Keratinocyte (primary cell): ENCODE measurements at regions not wholly inside any gene's neighbourhood (a gene's known extent, or its start where the extent isn't known, plus 50 kb on each side); places are given as distances from the start of the nearest gene placed in this dataset.

Source experiments
- DNase-seq: peaks from one replicate; pipeline ENCODE4 v3.0.0-alpha.2; 2011; ENCODE audit warnings: low read depth, missing footprints, low spot score
- FAIRE-seq: peaks from 2 replicates; lab custom pipeline; 2011; peaks lifted over from hg19 to GRCh38; lab: Jason Lieb, UNC
- H2AFZ ChIP-seq: 2 replicates; pipeline ENCODE4 v1.6.0; 2012; ENCODE audit warnings: low read length, control low read depth, inconsistent platforms; ENCODE audit not compliant: control insufficient read depth
- H3K27ac ChIP-seq: 2 replicates; pipeline ENCODE4 v1.5.1; 2011; ENCODE audit warnings: low read length; ENCODE audit not compliant: control insufficient read depth, insufficient read depth
- H3K27me3 ChIP-seq: 3 replicates; pipeline ENCODE4 v1.6.0; 2011; ENCODE audit warnings: low read length; ENCODE audit not compliant: control insufficient read depth, insufficient read depth; ENCODE audit errors: extremely low read depth
- H3K36me3 ChIP-seq, 2 experiments: 2 replicates in 1 of 2; 3 replicates in 1 of 2; pipeline ENCODE4 v1.5.1; 2011; ENCODE audit warnings: low read length in 2 of 2, mild to moderate bottlenecking in 1 of 2; ENCODE audit not compliant: control insufficient read depth in 2 of 2, insufficient read depth in 2 of 2; ENCODE audit errors: extremely low read depth in 1 of 2
- H3K4me1 ChIP-seq: 3 replicates; pipeline ENCODE4 v1.5.1; 2011; ENCODE audit warnings: low read length; ENCODE audit not compliant: control insufficient read depth, insufficient read depth; ENCODE audit errors: extremely low read depth
- H3K4me2 ChIP-seq: 3 replicates; pipeline ENCODE4 v1.6.0; 2011; ENCODE audit warnings: low read depth, low read length; ENCODE audit not compliant: control insufficient read depth, insufficient read depth; ENCODE audit errors: extremely low read depth
- H3K4me3 ChIP-seq, 3 experiments: fragments of 200-600 bp in 1 of 3; sonication (generic) in 1 of 3; 2 replicates in 2 of 3; 3 replicates in 1 of 3; pipeline ENCODE4 v1.5.1; 2011 to 2016; ENCODE audit warnings: low read length in 3 of 3, mild to moderate bottlenecking in 3 of 3, control low read depth in 2 of 3, inconsistent platforms in 1 of 3, low read depth in 1 of 3, mixed read lengths in 1 of 3, mixed run types in 1 of 3, moderate library complexity in 1 of 3; ENCODE audit not compliant: control insufficient read depth in 2 of 3, insufficient read depth in 2 of 3; ENCODE audit errors: extremely low read depth in 1 of 3
- H3K79me2 ChIP-seq: 2 replicates; pipeline ENCODE4 v1.6.0; 2012; ENCODE audit warnings: low read length; ENCODE audit not compliant: control insufficient read depth, insufficient read depth
- H3K9ac ChIP-seq: 3 replicates; pipeline ENCODE4 v1.6.0; 2011; ENCODE audit warnings: low read length; ENCODE audit not compliant: control insufficient read depth, insufficient read depth; ENCODE audit errors: extremely low read depth
- H3K9me1 ChIP-seq: 3 replicates; pipeline ENCODE4 v1.6.0; 2011; ENCODE audit warnings: low read length; ENCODE audit not compliant: control insufficient read depth, insufficient read depth; ENCODE audit errors: extremely low read depth
- H3K9me3 ChIP-seq: 2 replicates; pipeline ENCODE4 v1.5.1; 2012; ENCODE audit warnings: low read depth, low read length; ENCODE audit not compliant: control insufficient read depth
- H4K20me1 ChIP-seq: 3 replicates; pipeline ENCODE4 v1.6.0; 2011; ENCODE audit warnings: low read length; ENCODE audit not compliant: control insufficient read depth, insufficient read depth; ENCODE audit errors: extremely low read depth
- EZH2 ChIP-seq: IDR thresholded peaks from one replicate; pipeline ENCODE4 v1.6.1; 2012; ENCODE audit warnings: inconsistent platforms, mild to moderate bottlenecking, low read length, moderate library complexity
- dilution Hi-C: fragments of 300-500 bp; cut with MboI; formaldehyde crosslinking; loops from one replicate; pipeline ENCODE4 v1.7.0; 2020; ENCODE audit warnings: low sequenced_read_pairs; ENCODE audit not compliant: extremely low pct_ligation_motif_present
- TF ChIP-seq, protein P1 (sequence below), 3 experiments: IDR thresholded peaks in 1 of 3; conservative IDR thresholded peaks in 1 of 3; optimal IDR thresholded peaks in 1 of 3; 2 replicates in 2 of 3; 3 replicates in 1 of 3; pipeline versions ENCODE3 to v1.5.1; 2011; ENCODE audit warnings: low read length in 3 of 3, mild to moderate bottlenecking in 3 of 3, moderate library complexity in 2 of 3, control low read depth in 1 of 3, inconsistent platforms in 1 of 3; ENCODE audit not compliant: insufficient read depth in 2 of 3; ENCODE audit errors: extremely low read depth in 1 of 3

DNA sequence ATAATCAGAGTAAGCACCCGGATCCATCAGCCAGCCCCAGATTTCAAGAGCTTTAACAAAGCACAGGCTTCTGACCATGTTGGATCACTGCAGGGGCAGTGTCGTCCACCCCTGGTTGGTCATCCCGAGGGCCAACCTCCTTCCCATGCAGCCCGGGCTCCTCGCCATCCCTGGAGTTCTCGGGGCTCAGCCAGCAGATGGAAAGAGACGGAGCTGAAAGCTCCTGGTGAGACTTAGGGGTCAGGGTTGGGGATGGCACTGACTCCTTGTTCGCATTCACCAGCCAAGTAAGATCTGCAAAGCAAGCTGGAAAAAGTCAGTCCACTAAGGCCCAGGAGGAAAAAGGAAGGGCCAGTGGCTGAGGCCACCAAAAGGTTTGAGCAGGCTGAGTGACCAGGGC is 888.9 kb downstream of the BRD1 start:
- Histone ChIP-seq H3K4me2 (no peak overlapping the region), H3K9me1 (no peaks in the 10 kb centered on the region), H3K27ac (no peak overlapping the region), H3K79me2 (no peaks in the 10 kb centered on the region), H4K20me1 (no peaks in the 10 kb centered on the region), H3K9me3 (peaks cover 22% of the 10 kb centered on the region), H3K4me1 (no peaks in the 10 kb centered on the region), H3K27me3 (no peaks in the 10 kb centered on the region), H2AFZ (no peak overlapping the region), H3K9ac (no peak overlapping the region), H3K36me3 (no peaks in the 10 kb centered on the region), H3K4me3 (no peak overlapping the region)
- dilution Hi-C loops = no loop called here
- DNase-seq = no peak
- TF ChIP-seq EZH2 = no peak
- TF ChIP-seq, protein P1, sequence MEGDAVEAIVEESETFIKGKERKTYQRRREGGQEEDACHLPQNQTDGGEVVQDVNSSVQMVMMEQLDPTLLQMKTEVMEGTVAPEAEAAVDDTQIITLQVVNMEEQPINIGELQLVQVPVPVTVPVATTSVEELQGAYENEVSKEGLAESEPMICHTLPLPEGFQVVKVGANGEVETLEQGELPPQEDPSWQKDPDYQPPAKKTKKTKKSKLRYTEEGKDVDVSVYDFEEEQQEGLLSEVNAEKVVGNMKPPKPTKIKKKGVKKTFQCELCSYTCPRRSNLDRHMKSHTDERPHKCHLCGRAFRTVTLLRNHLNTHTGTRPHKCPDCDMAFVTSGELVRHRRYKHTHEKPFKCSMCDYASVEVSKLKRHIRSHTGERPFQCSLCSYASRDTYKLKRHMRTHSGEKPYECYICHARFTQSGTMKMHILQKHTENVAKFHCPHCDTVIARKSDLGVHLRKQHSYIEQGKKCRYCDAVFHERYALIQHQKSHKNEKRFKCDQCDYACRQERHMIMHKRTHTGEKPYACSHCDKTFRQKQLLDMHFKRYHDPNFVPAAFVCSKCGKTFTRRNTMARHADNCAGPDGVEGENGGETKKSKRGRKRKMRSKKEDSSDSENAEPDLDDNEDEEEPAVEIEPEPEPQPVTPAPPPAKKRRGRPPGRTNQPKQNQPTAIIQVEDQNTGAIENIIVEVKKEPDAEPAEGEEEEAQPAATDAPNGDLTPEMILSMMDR (optimal IDR thresholded peaks at IDR 0.05 in 1 of 3, IDR thresholded peaks at IDR 0.05 in 1 of 3, conservative IDR thresholded peaks at IDR 0.05 in 1 of 3; ENCODE audit: extremely low read depth in 1 of 3, insufficient read depth in 2 of 3, low read length in 3 of 3) = no peak
- FAIRE-seq = no peak

DNA sequence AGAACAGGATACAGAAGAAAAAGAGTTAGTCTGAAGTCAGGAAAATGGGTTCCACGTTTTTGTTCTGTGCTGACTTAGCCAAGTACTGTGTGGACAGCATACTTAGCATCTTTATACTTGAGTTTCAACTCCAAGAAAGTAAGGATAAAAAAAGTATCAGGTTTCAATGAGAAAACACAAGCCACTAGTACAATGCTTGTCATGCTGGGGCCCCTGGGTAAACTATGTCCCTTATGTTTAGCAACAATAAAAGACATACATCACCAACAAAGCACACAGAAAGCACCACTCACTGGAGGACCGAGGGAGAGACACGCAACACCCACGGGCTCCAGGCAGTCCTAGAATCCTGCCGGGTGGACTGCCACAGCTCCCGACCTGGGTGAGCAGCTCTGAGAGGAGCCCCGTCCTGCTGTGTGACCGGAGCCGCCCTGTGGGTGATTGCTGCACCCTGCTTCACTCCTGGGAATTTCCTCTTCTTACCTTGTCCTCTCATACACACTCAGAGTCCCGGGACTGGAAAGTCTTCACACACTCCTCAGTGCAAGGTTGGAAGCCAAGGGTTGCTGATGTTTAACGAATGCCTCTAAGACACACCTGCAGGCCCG is 890.5 kb downstream of the BRD1 start:
- no peaks in the 10 kb centered on the region for H3K4me1 ChIP-seq
- no peak for DNase-seq
- FAIRE-seq = no peak
- no peak overlapping the region for H3K4me2 ChIP-seq
- dilution Hi-C loops = no loop called here
- no peak overlapping the region for H3K27ac ChIP-seq
- TF ChIP-seq EZH2 = no peak
- TF ChIP-seq, protein P1 (optimal IDR thresholded peaks at IDR 0.05 in 1 of 3, IDR thresholded peaks at IDR 0.05 in 1 of 3, conservative IDR thresholded peaks at IDR 0.05 in 1 of 3; ENCODE audit: extremely low read depth in 1 of 3, insufficient read depth in 2 of 3, low read length in 3 of 3) = no peak
- no peaks in the 10 kb centered on the region for H3K9me1 ChIP-seq
- H3K4me3 ChIP-seq = no peak overlapping the region
- H3K79me2 ChIP-seq = no peaks in the 10 kb centered on the region
- H4K20me1 ChIP-seq = no peaks in the 10 kb centered on the region
- no peak overlapping the region for H3K9ac ChIP-seq
- H3K36me3 ChIP-seq = no peaks in the 10 kb centered on the region
- no peaks in the 10 kb centered on the region for H3K27me3 ChIP-seq
- H2AFZ ChIP-seq = no peak overlapping the region
- peaks cover 16% of the 10 kb centered on the region for H3K9me3 ChIP-seq
